GM23338 (cell line): ENCODE measurements at regions not wholly inside any gene's neighbourhood (a gene's known extent, or its start where the extent isn't known, plus 50 kb on each side); places are given as distances from the start of the nearest gene placed in this dataset.

ENCODE experiments used
- ATAC-seq: fragments of 200-7000 bp; cut with Tn5 transposase; 3 replicates; pipeline ENCODE4 v1.9.1; 2020
- DNase-seq: peaks from one replicate; pipeline ENCODE4 v3.0.0-alpha.2; 2015; ENCODE audit warnings: low spot score
- H2AFZ ChIP-seq: fragments of 200-600 bp; sonication (generic); 2 replicates; pipeline ENCODE4 v1.8.0; 2016; ENCODE audit warnings: antibody characterized with exemption, mild to moderate bottlenecking, moderate library complexity
- H3F3A ChIP-seq: fragments of 200-600 bp; sonication (generic); replicated peaks from 2 replicates; pipeline ENCODE4 v1.8.0; 2017; ENCODE audit warnings: antibody characterized with exemption, mixed run types, low read depth
- H3K27ac ChIP-seq: fragments of 200-600 bp; sonication (generic); 2 replicates; pipeline ENCODE4 v1.6.1; 2016; ENCODE audit warnings: low read depth
- H3K27me3 ChIP-seq: fragments of 200-600 bp; sonication (generic); 2 replicates; pipeline ENCODE4 v1.8.0; 2016; ENCODE audit warnings: mild to moderate bottlenecking, mixed run types, moderate library complexity; ENCODE audit not compliant: insufficient read depth
- H3K36me3 ChIP-seq: fragments of 200-600 bp; sonication (generic); 2 replicates; pipeline ENCODE4 v1.8.0; 2016; ENCODE audit warnings: mild to moderate bottlenecking; ENCODE audit not compliant: insufficient read depth
- H3K4me1 ChIP-seq: fragments of 200-600 bp; sonication (generic); 2 replicates; pipeline ENCODE4 v1.8.0; 2016; ENCODE audit warnings: mild to moderate bottlenecking, moderate library complexity; ENCODE audit not compliant: insufficient read depth
- H3K4me2 ChIP-seq: fragments of 200-600 bp; sonication (generic); 2 replicates; pipeline ENCODE4 v1.7.1; 2017; ENCODE audit warnings: mixed run types
- H3K4me3 ChIP-seq: fragments of 200-600 bp; sonication (generic); 2 replicates; pipeline ENCODE4 v1.6.1; 2016; ENCODE audit warnings: mixed run types
- H3K79me2 ChIP-seq: fragments of 200-600 bp; sonication (generic); replicated peaks from 2 replicates; pipeline ENCODE4 v1.8.0; 2017; ENCODE audit warnings: mild to moderate bottlenecking; ENCODE audit not compliant: insufficient read depth
- H3K9me2 ChIP-seq: fragments of 200-600 bp; sonication (generic); 2 replicates; pipeline ENCODE4 v1.8.0; 2017; ENCODE audit not compliant: insufficient read depth
- H4K20me1 ChIP-seq: fragments of 200-600 bp; sonication (generic); replicated peaks from 2 replicates; pipeline ENCODE4 v1.8.0; 2017; ENCODE audit warnings: mild to moderate bottlenecking; ENCODE audit not compliant: insufficient read depth
- H3K27ac Mint-ChIP-seq: 2 replicates; pipeline ENCODE4 v1.8.0; 2020; ENCODE audit warnings: inconsistent platforms, mild to moderate bottlenecking, moderate library complexity, mixed read lengths
- H3K27me3 Mint-ChIP-seq: 3 replicates; pipeline ENCODE4 v1.8.0; 2022; ENCODE audit warnings: low read depth, mild to moderate bottlenecking, moderate library complexity, mixed read lengths, inconsistent platforms; ENCODE audit not compliant: insufficient read depth, poor library complexity
- H3K36me3 Mint-ChIP-seq: 3 replicates; pipeline ENCODE4 v1.8.0; 2021; ENCODE audit warnings: low read depth, mild to moderate bottlenecking, inconsistent platforms, moderate library complexity, mixed read lengths
- H3K4me1 Mint-ChIP-seq: 3 replicates; pipeline ENCODE4 v1.8.0; 2020; ENCODE audit warnings: mild to moderate bottlenecking, inconsistent platforms, mixed read lengths
- H3K4me3 Mint-ChIP-seq: 3 replicates; pipeline ENCODE4 v1.8.0; 2021; ENCODE audit warnings: moderate library complexity, mild to moderate bottlenecking, inconsistent platforms, mixed read lengths
- H3K9me3 Mint-ChIP-seq: 3 replicates; pipeline ENCODE4 v1.8.0; 2020; ENCODE audit warnings: moderate library complexity, mild to moderate bottlenecking, inconsistent platforms, mixed read lengths
- CREB1 ChIP-seq: fragments of 250-450 bp; sonication (Bioruptor Pico); IDR thresholded peaks from 2 replicates; pipeline ENCODE4 v1.5.0; 2020; ENCODE audit warnings: low read depth, mild to moderate bottlenecking, moderate library complexity
- EZH2 ChIP-seq: fragments of 200-600 bp; sonication (generic); IDR thresholded peaks from one replicate; pipeline ENCODE4 v1.8.0; 2017; ENCODE audit warnings: antibody characterized with exemption, mild to moderate bottlenecking, low read depth; ENCODE audit not compliant: unreplicated experiment
- EZH2phosphoT487 ChIP-seq: fragments of 200-600 bp; sonication (generic); IDR thresholded peaks from one replicate; pipeline ENCODE4 v1.8.1; 2018; ENCODE audit warnings: antibody characterized with exemption; ENCODE audit not compliant: unreplicated experiment
- JUNB ChIP-seq: IDR thresholded peaks from one replicate; pipeline ENCODE4 v1.6.1; 2016; ENCODE audit warnings: antibody characterized with exemption; ENCODE audit not compliant: unreplicated experiment
- NANOG ChIP-seq: IDR thresholded peaks from 2 replicates; pipeline ENCODE4 v1.6.1; 2016; ENCODE audit warnings: antibody characterized with exemption, borderline replicate concordance
- STAT1 ChIP-seq: IDR thresholded peaks from one replicate; pipeline ENCODE4 v1.6.1; 2016; ENCODE audit warnings: antibody characterized with exemption; ENCODE audit not compliant: unreplicated experiment
- ZNF114 ChIP-seq: fragments of 250-450 bp; sonication (Bioruptor Pico); IDR thresholded peaks from 2 replicates; pipeline ENCODE4 v1.5.0; 2020; ENCODE audit warnings: mild to moderate bottlenecking, moderate library complexity
- TF ChIP-seq, protein P1 (sequence below): IDR thresholded peaks from 2 replicates; pipeline ENCODE4 v1.6.1; 2016; ENCODE audit warnings: antibody characterized with exemption
- TF ChIP-seq, protein P2 (sequence below): IDR thresholded peaks from one replicate; pipeline ENCODE4 v1.6.1; 2018; ENCODE audit warnings: antibody characterized with exemption; ENCODE audit not compliant: unreplicated experiment
- TF ChIP-seq, protein P3 (sequence below), 2 experiments: fragments of 200-600 bp in 1 of 2; sonication (generic) in 1 of 2; conservative IDR thresholded peaks; 2 replicates each; pipeline versions ENCODE4 v1.5.1 to v1.6.1; 2016 to 2017; ENCODE audit warnings: antibody characterized with exemption in 2 of 2, low read depth in 2 of 2, mild to moderate bottlenecking in 2 of 2, moderate library complexity in 1 of 2

DNA sequence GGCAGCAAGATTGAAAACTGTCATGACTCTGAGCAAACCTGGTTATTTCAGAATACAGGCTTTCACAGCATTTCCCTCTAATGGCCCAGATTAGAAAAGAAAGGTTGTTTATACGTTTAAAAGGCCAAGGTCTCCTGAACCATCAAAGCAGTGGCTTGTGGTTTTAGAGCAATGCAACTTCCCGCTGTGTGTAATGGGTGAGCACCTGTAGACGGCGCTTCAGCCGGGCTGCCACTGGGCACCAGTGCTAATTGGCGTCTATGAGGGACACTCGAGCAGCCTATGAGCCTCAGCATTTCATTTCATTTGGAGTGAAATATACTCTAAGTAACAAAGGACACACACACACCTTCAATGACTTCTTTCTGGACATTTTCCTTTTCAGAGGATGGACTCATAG lies 671.0 kb upstream of the FZD8 start:
- H2AFZ ChIP-seq = no peak overlapping the region
- Mint-ChIP-seq H3K9me3 (no peaks in the 10 kb centered on the region), H3K36me3 (no peaks in the 10 kb centered on the region; the same call in 2 of the 3 replicates), H3K27me3 (no peaks in the 10 kb centered on the region), H3K27ac (no peak overlapping the region), H3K4me1 (no peaks in the 10 kb centered on the region), H3K4me3 (no peak overlapping the region)
- no peak overlapping the region for H3K4me3 ChIP-seq
- H3K27ac ChIP-seq = no peak overlapping the region
- ATAC-seq (no peak), DNase-seq (no peak)
- H4K20me1 ChIP-seq = no peaks in the 10 kb centered on the region
- TF ChIP-seq, protein P1, sequence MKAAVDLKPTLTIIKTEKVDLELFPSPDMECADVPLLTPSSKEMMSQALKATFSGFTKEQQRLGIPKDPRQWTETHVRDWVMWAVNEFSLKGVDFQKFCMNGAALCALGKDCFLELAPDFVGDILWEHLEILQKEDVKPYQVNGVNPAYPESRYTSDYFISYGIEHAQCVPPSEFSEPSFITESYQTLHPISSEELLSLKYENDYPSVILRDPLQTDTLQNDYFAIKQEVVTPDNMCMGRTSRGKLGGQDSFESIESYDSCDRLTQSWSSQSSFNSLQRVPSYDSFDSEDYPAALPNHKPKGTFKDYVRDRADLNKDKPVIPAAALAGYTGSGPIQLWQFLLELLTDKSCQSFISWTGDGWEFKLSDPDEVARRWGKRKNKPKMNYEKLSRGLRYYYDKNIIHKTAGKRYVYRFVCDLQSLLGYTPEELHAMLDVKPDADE = no peak
- TF ChIP-seq ZNF114 = no peak
- no peak for TF ChIP-seq JUNB
- TF ChIP-seq, protein P2, sequence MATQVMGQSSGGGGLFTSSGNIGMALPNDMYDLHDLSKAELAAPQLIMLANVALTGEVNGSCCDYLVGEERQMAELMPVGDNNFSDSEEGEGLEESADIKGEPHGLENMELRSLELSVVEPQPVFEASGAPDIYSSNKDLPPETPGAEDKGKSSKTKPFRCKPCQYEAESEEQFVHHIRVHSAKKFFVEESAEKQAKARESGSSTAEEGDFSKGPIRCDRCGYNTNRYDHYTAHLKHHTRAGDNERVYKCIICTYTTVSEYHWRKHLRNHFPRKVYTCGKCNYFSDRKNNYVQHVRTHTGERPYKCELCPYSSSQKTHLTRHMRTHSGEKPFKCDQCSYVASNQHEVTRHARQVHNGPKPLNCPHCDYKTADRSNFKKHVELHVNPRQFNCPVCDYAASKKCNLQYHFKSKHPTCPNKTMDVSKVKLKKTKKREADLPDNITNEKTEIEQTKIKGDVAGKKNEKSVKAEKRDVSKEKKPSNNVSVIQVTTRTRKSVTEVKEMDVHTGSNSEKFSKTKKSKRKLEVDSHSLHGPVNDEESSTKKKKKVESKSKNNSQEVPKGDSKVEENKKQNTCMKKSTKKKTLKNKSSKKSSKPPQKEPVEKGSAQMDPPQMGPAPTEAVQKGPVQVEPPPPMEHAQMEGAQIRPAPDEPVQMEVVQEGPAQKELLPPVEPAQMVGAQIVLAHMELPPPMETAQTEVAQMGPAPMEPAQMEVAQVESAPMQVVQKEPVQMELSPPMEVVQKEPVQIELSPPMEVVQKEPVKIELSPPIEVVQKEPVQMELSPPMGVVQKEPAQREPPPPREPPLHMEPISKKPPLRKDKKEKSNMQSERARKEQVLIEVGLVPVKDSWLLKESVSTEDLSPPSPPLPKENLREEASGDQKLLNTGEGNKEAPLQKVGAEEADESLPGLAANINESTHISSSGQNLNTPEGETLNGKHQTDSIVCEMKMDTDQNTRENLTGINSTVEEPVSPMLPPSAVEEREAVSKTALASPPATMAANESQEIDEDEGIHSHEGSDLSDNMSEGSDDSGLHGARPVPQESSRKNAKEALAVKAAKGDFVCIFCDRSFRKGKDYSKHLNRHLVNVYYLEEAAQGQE = no peak
- TF ChIP-seq EZH2 = no peak
- TF ChIP-seq STAT1 = no peak
- TF ChIP-seq, protein P3, sequence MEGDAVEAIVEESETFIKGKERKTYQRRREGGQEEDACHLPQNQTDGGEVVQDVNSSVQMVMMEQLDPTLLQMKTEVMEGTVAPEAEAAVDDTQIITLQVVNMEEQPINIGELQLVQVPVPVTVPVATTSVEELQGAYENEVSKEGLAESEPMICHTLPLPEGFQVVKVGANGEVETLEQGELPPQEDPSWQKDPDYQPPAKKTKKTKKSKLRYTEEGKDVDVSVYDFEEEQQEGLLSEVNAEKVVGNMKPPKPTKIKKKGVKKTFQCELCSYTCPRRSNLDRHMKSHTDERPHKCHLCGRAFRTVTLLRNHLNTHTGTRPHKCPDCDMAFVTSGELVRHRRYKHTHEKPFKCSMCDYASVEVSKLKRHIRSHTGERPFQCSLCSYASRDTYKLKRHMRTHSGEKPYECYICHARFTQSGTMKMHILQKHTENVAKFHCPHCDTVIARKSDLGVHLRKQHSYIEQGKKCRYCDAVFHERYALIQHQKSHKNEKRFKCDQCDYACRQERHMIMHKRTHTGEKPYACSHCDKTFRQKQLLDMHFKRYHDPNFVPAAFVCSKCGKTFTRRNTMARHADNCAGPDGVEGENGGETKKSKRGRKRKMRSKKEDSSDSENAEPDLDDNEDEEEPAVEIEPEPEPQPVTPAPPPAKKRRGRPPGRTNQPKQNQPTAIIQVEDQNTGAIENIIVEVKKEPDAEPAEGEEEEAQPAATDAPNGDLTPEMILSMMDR (conservative IDR thresholded peaks at IDR 0.05; ENCODE audit: low read depth in 2 of 2) = no peak
- H3K4me1 ChIP-seq = no peaks in the 10 kb centered on the region
- H3K79me2 ChIP-seq = no peaks in the 10 kb centered on the region
- no peak overlapping the region for H3K4me2 ChIP-seq
- no peaks in the 10 kb centered on the region for H3K36me3 ChIP-seq
- H3K9me2 ChIP-seq = peaks cover 2% of the 10 kb centered on the region; the same call in 1 of the 2 replicates
- H3K27me3 ChIP-seq = no peaks in the 10 kb centered on the region
- H3F3A ChIP-seq = no peaks in the 10 kb centered on the region

DNA sequence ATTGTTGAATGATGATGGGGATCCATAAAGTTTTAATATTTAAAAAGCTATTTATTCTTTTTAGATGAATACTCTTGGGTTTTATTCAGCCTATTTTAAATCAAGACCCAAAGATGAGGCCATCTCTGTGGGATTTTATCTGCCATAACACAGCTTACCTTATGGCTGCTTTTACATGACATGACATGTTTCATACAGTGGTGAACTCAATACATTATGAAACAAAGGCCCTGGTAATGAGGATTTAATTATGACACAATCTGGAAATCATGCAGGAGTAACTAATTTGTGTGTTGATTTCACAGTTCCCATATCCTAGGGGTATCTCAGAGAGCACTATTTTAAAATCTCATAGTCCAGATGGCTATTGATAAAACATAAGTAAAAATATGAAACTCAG lies 661.8 kb upstream of the FZD8 start:
- Histone ChIP-seq H2AFZ (no peak overlapping the region), H3K4me3 (no peak overlapping the region), H4K20me1 (no peaks in the 10 kb centered on the region), H3K9me2 (0 out of 2 replicates have a peak, but pooled peaks cover 2% of the 10 kb centered on the region), H3K27me3 (no peaks in the 10 kb centered on the region), H3K4me1 (no peaks in the 10 kb centered on the region), H3K79me2 (no peaks in the 10 kb centered on the region), H3K36me3 (no peaks in the 10 kb centered on the region), H3K4me2 (no peak overlapping the region), H3F3A (no peaks in the 10 kb centered on the region), H3K27ac (no peak overlapping the region)
- DNase-seq (no peak), ATAC-seq (no peak)
- H3K27me3 Mint-ChIP-seq = peaks cover 5% of the 10 kb centered on the region
- H3K4me1 Mint-ChIP-seq = peaks cover 6% of the 10 kb centered on the region; the same call in 2 of the 3 replicates
- peaks cover 8% of the 10 kb centered on the region for H3K9me3 Mint-ChIP-seq
- H3K27ac Mint-ChIP-seq = no peak overlapping the region
- peaks cover 17% of the 10 kb centered on the region for H3K36me3 Mint-ChIP-seq
- no peak overlapping the region for H3K4me3 Mint-ChIP-seq
- TF ChIP-seq EZH2 (no peak), CREB1 (CRISPR knock-in tag) (no peak), NANOG (no peak), EZH2phosphoT487 (no peak), ZNF114 (no peak), STAT1 (no peak)
- TF ChIP-seq, protein P3 (conservative IDR thresholded peaks at IDR 0.05; ENCODE audit: low read depth in 2 of 2) = no peak
- TF ChIP-seq, protein P1 = no peak
- TF ChIP-seq, protein P2 = no peak
